Ecto neural progenitor cell (in vitro differentiated cells): ENCODE measurements at regions not wholly inside any gene's neighbourhood (a gene's known extent, or its start where the extent isn't known, plus 50 kb on each side); places are given as distances from the start of the nearest gene placed in this dataset.

Source experiments
- DNase-seq: peaks from one replicate; pipeline ENCODE4 v3.0.0-alpha.2; 2018; ENCODE audit warnings: low spot score

DNA sequence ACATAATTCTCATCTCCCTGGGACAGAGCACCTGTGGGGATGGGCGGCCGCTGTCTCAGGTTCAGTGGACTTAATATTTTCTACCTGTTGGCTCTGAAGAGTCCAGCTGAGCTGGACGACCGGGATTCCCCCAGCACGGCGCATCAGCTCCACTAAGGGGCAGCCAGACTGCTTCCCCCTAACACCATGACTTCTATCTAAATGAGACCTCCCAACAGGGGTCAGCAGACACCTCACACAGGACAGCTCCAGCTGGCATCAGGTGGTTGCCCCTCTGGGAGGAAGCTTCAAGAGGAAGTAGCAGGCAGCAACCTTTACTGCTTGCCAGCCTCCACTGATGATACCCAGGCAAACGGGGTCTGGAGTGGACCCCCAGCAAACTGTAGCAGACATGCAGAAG lies 226.0 kb upstream of the DSEL start:
- DNase-seq = no peak

DNA sequence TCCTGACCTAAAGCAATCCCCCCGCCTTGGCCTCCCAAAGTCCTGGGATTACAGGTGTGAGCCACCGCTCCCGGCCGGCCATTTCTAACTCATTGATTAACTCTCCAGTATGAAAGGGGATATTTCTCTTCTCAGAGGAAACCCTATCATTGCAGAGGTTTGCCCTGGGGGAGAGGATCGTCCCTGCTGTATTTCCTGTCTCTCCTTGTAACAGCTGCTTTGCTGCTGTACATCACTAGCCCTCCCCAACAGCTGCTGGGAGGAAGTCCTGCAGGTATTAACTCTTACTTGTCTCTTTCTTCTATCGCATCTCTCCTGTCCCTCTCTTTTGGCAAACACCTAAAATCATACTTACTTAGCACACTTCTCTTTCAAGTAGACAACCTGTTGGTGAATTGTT lies 219.0 kb upstream of the DSEL start:
- DNase-seq = no peak

DNA sequence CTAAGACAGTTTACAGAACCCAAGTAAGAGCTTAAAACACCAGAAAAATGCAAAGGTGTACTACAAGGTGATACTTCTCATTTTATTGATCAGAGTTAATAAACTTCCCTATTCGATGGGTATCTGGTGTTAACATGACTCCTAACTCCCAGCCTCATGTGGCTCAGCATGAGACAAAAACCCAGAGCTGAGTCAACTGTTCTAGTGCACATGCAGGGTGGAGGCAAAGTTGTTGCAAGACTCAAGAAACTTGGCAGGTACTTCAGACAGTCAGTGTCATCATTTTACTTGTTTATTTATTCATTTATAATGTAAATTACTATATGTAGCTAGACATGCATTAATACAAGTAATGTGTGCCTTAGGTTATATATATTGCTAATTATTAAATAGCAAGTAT lies 216.6 kb upstream of the DSEL start:
- DNase-seq = no peak

DNA sequence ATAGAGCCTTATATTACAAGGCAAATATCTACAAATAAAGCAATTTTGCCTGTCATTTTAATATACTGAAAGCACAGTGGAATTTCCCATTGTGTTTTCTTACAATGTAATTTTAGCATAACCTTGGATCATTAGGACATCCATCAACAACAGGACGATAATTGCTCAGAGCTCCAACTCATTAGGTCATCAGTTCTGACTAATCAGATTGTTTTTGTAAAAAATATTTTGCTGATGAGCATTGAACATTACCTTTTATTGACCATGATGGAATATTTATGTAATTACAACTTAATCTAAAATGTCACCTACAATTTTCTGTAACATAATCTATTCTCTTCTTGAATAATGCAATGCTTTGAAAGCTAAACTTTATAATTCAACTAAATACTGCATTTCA lies 215.3 kb upstream of the DSEL start:
- DNase-seq = no peak

DNA sequence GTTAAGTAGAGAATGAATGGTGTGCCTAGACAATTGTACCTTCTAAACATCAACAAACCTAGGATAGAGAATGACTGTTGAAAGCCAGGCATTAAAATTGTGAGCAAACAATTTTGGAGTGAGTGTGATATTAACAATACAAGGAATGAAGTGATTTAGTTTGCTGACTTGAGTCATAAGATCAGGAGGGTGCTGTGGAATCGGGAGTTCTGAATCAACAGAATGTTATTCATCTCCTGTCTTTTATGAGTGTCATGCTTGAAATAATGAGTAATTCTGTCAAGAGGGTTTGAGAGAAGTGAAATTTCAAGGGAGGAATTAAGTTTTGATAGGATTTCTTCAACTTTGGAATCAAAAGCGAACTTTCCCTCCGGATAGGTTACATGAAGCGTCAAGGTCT lies 214.4 kb upstream of the DSEL start:
- no peak for DNase-seq

DNA sequence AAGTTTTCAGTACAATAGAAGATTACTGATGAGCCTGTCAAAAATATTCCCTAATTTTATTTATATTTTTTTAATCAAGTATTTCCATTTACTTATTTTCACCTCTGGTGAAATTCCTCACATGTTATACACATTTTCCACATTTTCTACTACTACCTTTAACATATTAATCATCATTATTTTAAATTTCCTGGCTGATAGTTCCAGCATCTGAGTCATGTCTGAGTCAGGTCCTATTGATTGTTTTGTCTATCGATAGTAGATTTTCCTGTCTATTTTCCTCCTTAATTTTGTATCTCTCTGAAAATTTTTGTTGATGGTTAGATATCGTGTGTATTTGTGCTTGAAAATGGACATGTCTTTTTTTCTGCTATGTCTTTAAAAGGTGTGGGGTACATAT lies 211.8 kb upstream of the DSEL start:
- no peak for DNase-seq

DNA sequence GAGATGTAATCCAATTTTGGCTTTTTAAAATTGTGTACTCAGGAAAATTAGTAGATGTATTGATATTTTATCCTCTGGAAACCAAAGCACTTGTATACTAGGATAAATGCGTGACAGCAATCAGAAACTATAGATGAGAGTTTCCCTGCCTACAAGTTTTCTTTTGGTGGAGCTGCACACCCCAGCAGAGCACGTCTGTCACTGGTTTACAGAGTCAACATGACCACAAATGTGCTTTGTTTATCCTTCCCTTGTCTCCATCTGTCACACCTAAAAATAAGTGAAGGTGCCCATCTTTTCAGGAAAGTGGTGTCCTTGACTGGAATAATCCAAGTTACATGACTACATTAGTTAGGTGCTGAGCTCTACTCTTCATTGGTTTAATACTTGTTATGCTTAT lies 210.4 kb upstream of the DSEL start:
- no peak for DNase-seq

DNA sequence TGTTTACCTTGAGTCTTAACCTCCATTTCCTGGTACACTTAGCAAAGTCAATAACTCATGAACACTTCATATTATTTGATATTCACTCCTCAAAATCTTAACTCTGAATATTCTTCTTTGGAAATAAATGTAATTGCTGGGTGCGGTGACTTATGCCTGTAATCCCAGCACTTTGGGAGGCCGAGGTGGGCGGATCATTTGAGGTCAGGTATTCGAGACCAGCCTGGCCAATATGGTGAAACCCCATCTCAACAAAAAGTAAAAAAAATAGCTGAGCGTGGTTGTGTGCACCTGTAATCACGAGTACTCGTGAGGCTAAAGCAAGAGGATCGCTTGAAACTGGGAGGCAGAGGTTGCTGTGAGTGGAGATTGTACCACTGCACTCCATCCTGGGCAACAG lies 201.3 kb upstream of the DSEL start:
- no peak for DNase-seq

DNA sequence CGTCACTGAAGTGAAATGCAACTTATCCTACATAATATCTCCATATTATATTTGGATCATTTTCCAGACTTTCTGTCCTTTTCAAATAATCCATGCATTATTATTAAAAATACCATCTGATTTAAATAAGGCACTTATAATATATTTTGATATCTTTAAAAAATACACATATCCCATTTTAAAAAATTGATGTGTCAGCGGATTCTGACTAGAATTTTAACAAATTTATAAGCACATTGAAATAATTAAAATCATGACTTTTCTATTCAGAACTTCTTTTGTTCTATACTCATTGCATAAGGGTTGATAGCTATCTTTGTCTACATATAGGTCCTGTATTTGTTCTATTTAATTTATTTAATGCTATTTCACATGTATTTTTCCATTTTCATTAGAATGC lies 199.0 kb upstream of the DSEL start:
- no peak for DNase-seq

DNA sequence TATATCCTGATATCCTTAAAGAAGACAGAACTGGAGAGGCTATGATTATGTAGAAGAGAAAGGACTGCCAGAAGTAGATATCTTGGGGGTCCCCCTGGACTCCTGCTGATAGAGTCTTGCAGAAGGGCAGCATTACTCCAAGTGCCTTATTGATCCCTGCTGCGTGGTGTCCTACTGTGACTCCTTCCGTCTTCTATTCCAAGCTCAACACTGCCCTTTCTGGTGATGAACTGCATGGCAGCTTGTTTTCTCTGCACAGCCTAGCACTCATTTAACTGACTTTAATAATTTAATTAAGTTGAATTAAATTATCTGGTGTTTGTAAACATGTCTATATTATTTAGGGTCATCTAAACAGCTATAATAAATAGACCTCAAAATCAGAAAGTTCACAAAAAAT lies 194.1 kb upstream of the DSEL start:
- DNase-seq = no peak

DNA sequence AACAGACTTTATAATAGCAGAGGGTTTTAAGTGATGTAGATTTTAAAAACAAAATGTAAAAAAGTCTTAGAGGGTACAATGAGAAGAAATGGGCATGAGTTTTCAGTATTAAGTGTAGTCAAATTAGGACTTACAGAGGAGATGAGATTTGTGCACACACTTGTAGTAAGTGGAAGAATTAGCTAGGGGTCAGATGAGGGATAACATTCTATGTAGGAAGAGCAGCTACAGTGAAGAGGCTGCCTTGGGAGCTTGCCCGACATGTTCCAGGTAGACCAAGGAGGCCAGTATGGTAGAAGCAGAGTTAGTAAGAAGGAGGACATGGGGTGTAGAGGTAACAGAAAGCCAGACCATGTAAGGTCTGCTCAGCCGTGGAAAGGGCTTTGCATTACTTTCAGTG lies 189.2 kb upstream of the DSEL start:
- no peak for DNase-seq

DNA sequence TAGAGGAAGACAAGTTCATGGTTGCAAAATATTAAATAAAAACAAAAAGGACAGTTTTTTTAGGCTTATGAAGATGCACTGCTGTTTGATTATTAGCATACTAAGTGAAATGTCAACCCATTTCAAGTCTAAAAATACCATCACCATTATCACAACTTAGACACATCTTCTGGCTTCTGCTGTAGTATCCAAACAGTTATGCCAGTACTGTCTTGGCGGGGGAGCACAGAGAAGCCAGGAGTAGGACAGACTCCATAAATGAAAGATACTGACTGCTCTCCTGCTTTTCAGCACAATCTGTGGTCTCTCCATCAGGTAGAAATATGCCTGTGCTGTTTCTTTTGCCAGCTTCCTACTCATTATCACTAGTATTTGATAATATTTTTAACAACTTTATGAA lies 179.2 kb upstream of the DSEL start:
- DNase-seq = no peak

DNA sequence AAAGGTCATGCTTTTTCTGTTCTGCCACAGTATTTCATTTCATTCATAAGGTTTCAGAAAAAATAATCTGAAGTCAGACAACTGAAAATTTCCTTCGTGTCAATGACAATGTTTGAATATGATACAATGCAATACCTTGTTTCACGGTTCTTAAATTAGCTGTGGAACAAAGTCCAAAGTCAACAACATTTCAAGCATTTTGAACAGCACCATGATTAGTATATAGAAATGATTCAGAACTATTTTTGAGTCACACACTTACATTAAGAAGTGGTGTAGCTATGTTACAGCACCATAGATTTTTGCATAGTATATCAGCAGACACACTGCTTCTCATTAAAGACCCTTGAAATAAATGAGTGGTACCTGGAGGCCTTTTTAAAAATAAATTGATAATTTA lies 178.3 kb upstream of the DSEL start:
- DNase-seq = no peak

DNA sequence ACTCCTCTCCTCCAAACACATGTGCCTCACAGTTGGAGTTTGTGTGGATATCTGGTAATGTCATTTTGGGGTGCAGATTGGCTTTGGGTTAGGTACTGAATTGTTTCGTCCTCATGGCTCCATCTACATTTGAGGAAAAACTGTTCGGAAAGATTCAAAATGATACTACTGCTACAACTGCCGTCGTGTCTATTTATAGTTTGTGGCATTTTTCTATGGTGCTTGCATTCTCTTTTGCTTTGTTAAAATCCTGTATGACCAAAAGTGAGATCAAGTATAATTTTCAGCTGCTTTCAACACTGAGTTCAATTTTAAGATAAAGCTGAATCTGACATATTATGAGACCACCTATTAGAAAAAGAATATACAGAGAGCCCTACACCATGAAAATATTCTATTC lies 176.3 kb upstream of the DSEL start:
- DNase-seq = no peak

DNA sequence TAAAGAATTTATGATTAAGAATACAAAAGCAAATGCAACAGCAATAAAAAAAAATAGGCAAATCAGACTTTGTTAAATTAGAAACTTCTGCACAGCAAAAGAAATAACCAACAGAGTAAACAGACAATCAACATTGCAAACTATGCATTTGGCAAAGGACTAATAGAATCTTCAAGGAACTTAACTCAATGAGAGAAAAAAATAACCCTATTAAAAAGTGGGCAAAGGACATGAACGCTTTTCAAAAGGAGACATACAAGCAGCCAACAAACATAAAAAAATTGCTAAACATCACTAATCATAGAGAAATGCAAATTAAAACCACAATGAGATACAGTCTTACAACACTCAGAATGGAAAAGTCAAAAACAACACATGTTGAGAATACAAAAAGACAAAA lies 166.0 kb upstream of the DSEL start:
- DNase-seq = no peak

DNA sequence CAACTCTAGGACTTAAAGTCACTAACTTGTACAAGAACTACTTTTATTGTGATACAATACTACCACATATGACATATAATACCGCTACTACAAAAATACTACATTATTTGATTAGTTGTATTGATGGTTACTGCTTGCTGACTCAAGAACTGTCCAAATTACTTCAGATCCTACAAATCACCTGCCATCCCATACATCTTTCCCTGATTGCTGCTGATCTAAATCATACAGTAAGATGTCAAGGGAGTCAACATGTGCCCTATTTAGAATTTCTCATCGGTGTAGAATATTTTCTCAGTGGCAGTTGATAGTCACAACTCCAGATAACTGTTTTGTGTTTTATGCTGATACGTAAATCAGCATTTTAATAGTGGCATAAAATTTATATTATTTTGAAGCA lies 161.0 kb upstream of the DSEL start:
- DNase-seq = no peak

DNA sequence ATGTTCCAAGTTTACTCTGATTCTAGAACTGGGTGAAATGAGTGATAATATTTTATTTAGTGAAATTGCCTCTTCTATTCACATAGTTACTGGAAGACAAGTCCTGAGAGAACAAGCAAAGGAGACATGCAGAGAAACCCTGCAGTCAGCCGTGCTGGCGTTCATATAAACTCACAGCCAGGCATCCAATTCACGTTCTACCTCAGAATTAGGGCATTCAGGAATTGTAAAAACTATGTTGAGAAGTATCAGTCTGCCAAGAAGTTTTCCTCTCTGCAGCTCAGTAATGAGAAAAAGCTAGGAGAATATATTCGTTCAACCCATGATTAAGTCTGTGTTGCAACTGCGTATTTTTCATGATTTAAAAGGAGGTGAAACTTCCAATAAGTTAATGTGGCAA lies 156.2 kb upstream of the DSEL start:
- DNase-seq = no peak

DNA sequence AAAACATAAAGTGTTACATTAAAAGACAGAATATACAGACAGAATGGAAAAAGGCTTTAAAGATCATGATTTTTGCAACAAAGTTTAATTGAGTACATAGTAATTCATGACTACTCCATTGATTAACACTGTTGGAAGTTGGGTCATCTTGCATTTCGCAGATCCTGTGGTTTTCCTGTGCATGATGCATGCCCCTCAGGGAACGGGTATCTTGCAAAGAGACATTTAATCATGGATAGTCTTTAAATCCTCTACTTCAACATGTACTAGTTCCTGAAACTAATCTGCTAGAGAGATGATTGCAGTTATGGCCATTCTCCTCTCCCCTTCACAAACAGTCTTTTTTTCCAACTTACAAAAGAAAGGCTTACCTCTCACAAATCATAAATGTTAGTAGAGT lies 155.6 kb upstream of the DSEL start:
- DNase-seq = no peak

DNA sequence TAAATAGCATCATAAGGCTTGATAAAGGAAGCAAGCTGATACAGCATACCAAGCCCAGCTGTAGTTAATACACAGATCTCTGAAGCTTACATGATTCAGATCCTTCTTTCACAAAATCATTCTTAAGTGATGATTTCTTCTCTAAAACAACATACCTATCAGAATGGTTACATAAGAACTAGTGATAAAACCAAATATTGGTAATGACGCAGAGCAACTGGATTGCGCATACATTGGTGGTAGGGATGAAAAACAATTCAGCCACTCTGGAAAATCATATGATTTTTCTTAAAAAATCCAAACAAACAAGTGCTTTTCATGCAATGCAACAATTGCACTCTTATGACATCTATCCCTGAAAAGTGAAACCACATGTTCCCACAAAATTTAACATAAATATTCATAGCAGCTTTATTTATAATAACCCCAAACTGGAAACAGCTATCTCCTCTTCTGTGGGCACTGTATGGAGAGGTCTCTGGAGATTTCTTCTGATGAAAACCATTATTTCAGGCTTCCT lies 153.6 kb upstream of the DSEL start:
- no peak for DNase-seq

DNA sequence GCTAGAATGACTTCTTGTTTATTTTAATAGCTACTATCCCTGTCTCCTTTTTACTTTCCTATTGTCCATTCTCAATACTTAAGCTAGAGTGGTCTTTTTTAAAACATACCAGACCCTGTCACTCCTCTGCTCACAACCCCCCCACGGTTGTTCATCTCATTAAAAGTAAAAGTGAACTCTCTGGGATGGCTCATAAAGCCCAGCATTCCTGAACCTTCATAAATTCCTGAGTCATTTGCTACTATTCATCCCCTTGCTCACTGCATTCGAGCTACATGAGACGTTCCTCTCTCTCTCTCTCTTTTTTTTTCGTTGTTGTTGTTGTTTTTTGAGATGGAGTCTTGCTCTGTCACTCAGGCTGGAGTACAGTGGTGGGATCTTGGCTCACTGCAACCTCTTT lies 148.7 kb upstream of the DSEL start:
- DNase-seq = no peak

DNA sequence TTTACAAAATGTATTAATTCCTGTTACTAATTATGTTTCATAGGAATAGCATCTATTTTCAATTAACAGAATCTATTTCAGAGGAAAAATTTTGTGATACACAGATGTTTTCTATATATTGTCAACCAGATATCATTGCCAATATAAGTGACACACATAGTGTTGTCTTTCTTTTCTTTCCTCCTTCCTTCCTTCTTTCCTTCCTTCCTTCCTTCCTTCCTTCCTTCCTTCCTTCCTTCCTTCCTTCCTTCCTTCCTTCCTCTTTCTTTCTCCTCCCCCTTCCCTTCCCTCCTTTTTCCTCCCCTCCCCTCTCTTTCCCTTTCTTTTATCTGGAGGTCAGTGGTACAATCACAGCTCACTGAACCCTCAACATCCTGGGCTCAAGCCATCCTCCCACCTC lies 146.5 kb upstream of the DSEL start:
- DNase-seq = no peak

DNA sequence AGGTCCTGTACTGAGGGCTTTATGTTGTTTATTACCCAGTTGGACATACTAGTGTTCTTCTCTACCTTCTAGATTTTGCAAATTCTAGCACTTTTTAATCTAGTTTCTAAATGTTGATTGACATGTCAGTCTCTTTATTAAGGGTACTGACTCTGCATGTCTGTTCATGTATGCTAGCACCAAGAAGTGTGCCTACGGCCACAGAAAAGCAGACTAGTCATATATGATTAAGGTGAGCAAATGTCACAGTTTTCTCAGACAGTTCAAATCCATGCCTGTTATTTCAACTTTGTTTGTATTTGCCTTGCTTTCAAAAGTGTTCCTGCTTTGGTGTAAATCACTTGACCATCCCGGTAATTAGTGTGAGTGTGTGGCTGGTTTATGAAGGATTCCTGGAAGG lies 145.0 kb upstream of the DSEL start:
- no peak for DNase-seq

DNA sequence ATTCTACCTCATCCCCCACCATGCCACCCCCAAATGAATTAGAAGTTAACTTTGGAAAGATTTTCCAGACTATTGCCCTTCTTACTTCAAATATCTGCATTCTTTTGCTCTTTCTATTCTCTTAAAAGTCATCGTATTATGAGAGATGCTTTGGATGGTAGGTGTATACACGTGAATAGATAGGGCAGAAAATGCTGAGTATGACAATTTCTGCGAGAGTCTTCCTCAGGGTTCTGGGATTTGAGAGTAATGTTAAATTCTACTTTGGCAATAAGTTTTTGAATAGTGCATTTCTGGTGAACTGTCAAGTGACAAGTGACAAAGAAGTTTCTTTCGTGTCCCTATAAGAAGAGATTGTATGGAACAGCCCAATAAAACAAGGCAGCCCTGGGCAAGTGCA lies 137.6 kb upstream of the DSEL start:
- DNase-seq = no peak

DNA sequence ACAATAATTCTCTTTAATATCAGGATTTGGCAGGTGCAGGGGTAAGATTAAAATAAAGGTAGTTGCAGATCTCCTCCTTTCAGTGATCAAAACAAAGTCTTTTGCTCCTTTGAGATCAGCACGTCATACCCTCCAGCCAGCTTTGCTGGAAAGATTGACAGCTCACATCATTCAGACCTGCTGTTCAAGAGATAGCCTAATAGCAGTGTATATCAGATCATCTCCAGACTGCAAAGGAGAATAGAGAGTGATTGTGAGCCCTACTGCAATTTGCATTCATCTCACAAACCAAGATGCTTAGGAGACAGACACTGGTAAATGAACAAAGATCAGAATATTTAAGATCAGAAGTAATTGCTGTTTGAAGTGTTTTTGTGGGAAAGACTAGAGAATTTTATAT lies 135.8 kb upstream of the DSEL start:
- no peak for DNase-seq

DNA sequence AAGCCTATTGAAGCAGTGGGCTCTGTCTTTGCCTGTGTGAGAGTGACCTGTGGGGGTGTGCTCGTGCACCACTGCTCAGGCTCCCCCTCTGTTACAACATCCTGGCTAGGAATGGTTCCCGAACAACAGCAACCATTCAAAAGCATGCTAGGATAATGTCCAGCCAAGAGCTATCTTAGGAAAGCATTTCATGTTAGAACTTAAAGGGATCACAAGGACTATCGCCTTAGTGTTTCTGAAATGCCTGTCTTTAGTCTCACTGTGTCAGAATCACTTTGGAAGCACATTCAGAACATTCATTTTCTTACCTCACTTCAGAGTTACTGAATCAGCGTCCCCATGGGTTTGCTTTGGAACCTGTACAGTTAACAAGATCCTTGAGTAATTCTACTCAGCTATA lies 134.9 kb upstream of the DSEL start:
- no peak for DNase-seq
